Brain microvascular endothelial cell (primary cell): ENCODE measurements at regions not wholly inside any gene's neighbourhood (a gene's known extent, or its start where the extent isn't known, plus 50 kb on each side); places are given as distances from the start of the nearest gene placed in this dataset.

Experiments used
- DNase-seq: peaks from one replicate; pipeline ENCODE4 v3.0.0-alpha.2; 2020
- H3K27ac ChIP-seq: fragments of 250-450 bp; sonication (Bioruptor Pico); 2 replicates; pipeline ENCODE4 v1.5.1; 2020; ENCODE audit warnings: mild to moderate bottlenecking, moderate library complexity
- H3K27me3 ChIP-seq: fragments of 250-450 bp; sonication (Bioruptor Pico); replicated peaks from 2 replicates; pipeline ENCODE4 v1.5.1; 2020; ENCODE audit warnings: mild to moderate bottlenecking
- H3K36me3 ChIP-seq: fragments of 250-450 bp; sonication (Bioruptor Pico); replicated peaks from 2 replicates; pipeline ENCODE4 v1.5.1; 2020; ENCODE audit warnings: mild to moderate bottlenecking
- H3K4me3 ChIP-seq: 2 replicates; pipeline ENCODE4 v1.5.1; 2011; ENCODE audit warnings: low read depth, mild to moderate bottlenecking, control low read depth, low read length, moderate library complexity
- CTCF ChIP-seq: IDR thresholded peaks from 2 replicates; pipeline ENCODE4 v1.5.1; 2011; ENCODE audit warnings: low read depth, mild to moderate bottlenecking, moderate library complexity, low read length, control low read depth, inconsistent platforms; ENCODE audit errors: missing control alignments
- in situ Hi-C: cut with HindIII; loops from 2 replicates; pipeline ENCODE4 v1.10.0; 2017; ENCODE audit warnings: low sequenced_read_pairs, low pct_ligation_motif_present

- TF ChIP-seq CTCF = no peak
- no peak for DNase-seq
- Histone ChIP-seq H3K36me3 (no peaks in the 10 kb centered on the region), H3K27me3 (no peaks in the 10 kb centered on the region), H3K4me3 (no peak overlapping the region), H3K27ac (no peak overlapping the region)
- in situ Hi-C loops = no loop called here
Measured at GRCh38 chr10:129024046-129024445, 443.0 kb upstream of the MGMT start.

- Histone ChIP-seq H3K36me3 (no peaks in the 10 kb centered on the region), H3K27ac (no peak overlapping the region), H3K4me3 (no peak overlapping the region), H3K27me3 (no peaks in the 10 kb centered on the region)
- in situ Hi-C loops = no loop called here
- DNase-seq = no peak
- no peak for TF ChIP-seq CTCF
Measured at GRCh38 chr10:129025787-129026186, 441.3 kb upstream of the MGMT start.

GRCh38 chr10:129027906-129028305 is 439.1 kb upstream of the MGMT start:
- TF ChIP-seq CTCF = no peak
- DNase-seq = no peak
- H3K4me3 ChIP-seq = no peak overlapping the region
- in situ Hi-C loops = no loop called here
- H3K27ac ChIP-seq = no peak overlapping the region
- H3K36me3 ChIP-seq = no peaks in the 10 kb centered on the region
- H3K27me3 ChIP-seq = peaks cover 4% of the 10 kb centered on the region

- no peak overlapping the region for H3K27ac ChIP-seq
- H3K4me3 ChIP-seq = no peak overlapping the region
- no peaks in the 10 kb centered on the region for H3K36me3 ChIP-seq
- in situ Hi-C loops = no loop called here
- peaks cover 4% of the 10 kb centered on the region for H3K27me3 ChIP-seq
- no peak for DNase-seq
- no peak for TF ChIP-seq CTCF
Measured at GRCh38 chr10:129028451-129028850, 438.6 kb upstream of the MGMT start.

GRCh38 chr10:129029051-129029450 is 438.0 kb upstream of the MGMT start:
- no peak overlapping the region for H3K4me3 ChIP-seq
- no peak for DNase-seq
- H3K36me3 ChIP-seq = no peaks in the 10 kb centered on the region
- in situ Hi-C loops = no loop called here
- no peak overlapping the region for H3K27ac ChIP-seq
- TF ChIP-seq CTCF = no peak
- H3K27me3 ChIP-seq = peaks cover 4% of the 10 kb centered on the region

- DNase-seq = no peak
- TF ChIP-seq CTCF = no peak
- Histone ChIP-seq H3K36me3 (no peaks in the 10 kb centered on the region), H3K27me3 (peaks cover 4% of the 10 kb centered on the region), H3K4me3 (no peak overlapping the region), H3K27ac (no peak overlapping the region)
- in situ Hi-C loops = no loop called here
Measured at GRCh38 chr10:129029851-129030602, 437.0 kb upstream of the MGMT start.
